ENCODE measurements at regions not wholly inside any gene's neighbourhood (a gene's known extent, or its start where the extent isn't known, plus 50 kb on each side); places are given as distances from the start of the nearest gene placed in this dataset.

GRCh38 chrX:142363501-142363900 is 158.4 kb upstream of the MAGEC2 start:
- no peaks in the 10 kb centered on the region for H3K36me3 ChIP-seq
- no peak for DNase-seq
- TF ChIP-seq CTCF (IDR thresholded peaks at IDR 0.05) (no peak), POLR2A (IDR thresholded peaks at IDR 0.05) (no peak)
- no peak overlapping the region for H3K27ac ChIP-seq
- no peaks in the 10 kb centered on the region for H3K4me1 ChIP-seq
- no peak overlapping the region for H3K4me3 ChIP-seq
- H3K27me3 ChIP-seq = no peaks in the 10 kb centered on the region
- no peaks in the 10 kb centered on the region for H3K9me3 ChIP-seq

GRCh38 chrX:142359331-142359730 is 154.2 kb upstream of the MAGEC2 start:
- no peak overlapping the region for H3K27ac ChIP-seq

GRCh38 chrX:142327182-142327581 is 122.1 kb upstream of the MAGEC2 start:
- no peak for DNase-seq
- H3K9me3 ChIP-seq = no peaks in the 10 kb centered on the region

More at GRCh38 chrX:142359331-142359730, 154.2 kb upstream of the MAGEC2 start:
- H3K9me3 ChIP-seq = no peaks in the 10 kb centered on the region
- H3K27me3 ChIP-seq = no peaks in the 10 kb centered on the region
- DNase-seq = no peak
- no peaks in the 10 kb centered on the region for H3K4me1 ChIP-seq
- TF ChIP-seq CTCF (IDR thresholded peaks at IDR 0.05) (no peak), POLR2A (IDR thresholded peaks at IDR 0.05) (no peak)
- no peak overlapping the region for H3K4me3 ChIP-seq
- no peaks in the 10 kb centered on the region for H3K36me3 ChIP-seq

GRCh38 chrX:142312591-142312990 is 107.5 kb upstream of the MAGEC2 start:
- no peaks in the 10 kb centered on the region for H3K9me3 ChIP-seq
- no peaks in the 10 kb centered on the region for H3K4me1 ChIP-seq
- no peak overlapping the region for H3K4me3 ChIP-seq
- no peaks in the 10 kb centered on the region for H3K36me3 ChIP-seq
- H3K27ac ChIP-seq = no peak overlapping the region
- TF ChIP-seq CTCF (IDR thresholded peaks at IDR 0.05) = no peak
- TF ChIP-seq POLR2A (IDR thresholded peaks at IDR 0.05) = no peak
- H3K27me3 ChIP-seq = no peaks in the 10 kb centered on the region
- no peak for DNase-seq

More at GRCh38 chrX:142327182-142327581, 122.1 kb upstream of the MAGEC2 start:
- H3K27me3 ChIP-seq = no peaks in the 10 kb centered on the region
- no peaks in the 10 kb centered on the region for H3K4me1 ChIP-seq
- H3K4me3 ChIP-seq = no peak overlapping the region
- H3K36me3 ChIP-seq = no peaks in the 10 kb centered on the region
- no peak for TF ChIP-seq CTCF (IDR thresholded peaks at IDR 0.05)
- no peak for TF ChIP-seq POLR2A (IDR thresholded peaks at IDR 0.05)
- no peak overlapping the region for H3K27ac ChIP-seq

- DNase-seq = no peak
- H3K36me3 ChIP-seq = no peaks in the 10 kb centered on the region
- no peak overlapping the region for H3K27ac ChIP-seq
- no peaks in the 10 kb centered on the region for H3K27me3 ChIP-seq
- H3K4me3 ChIP-seq = no peak overlapping the region
- TF ChIP-seq CTCF (IDR thresholded peaks at IDR 0.05) = no peak
- TF ChIP-seq POLR2A (IDR thresholded peaks at IDR 0.05) = no peak
- H3K4me1 ChIP-seq = no peaks in the 10 kb centered on the region
- no peaks in the 10 kb centered on the region for H3K9me3 ChIP-seq
These were observed 94.3 kb upstream of the MAGEC2 start for GRCh38 chrX:142299406-142299805.

- no peaks in the 10 kb centered on the region for H3K36me3 ChIP-seq
- DNase-seq = no peak
- no peaks in the 10 kb centered on the region for H3K4me1 ChIP-seq
- no peaks in the 10 kb centered on the region for H3K9me3 ChIP-seq
- H3K4me3 ChIP-seq = no peak overlapping the region
- TF ChIP-seq CTCF (IDR thresholded peaks at IDR 0.05) = no peak
- no peak for TF ChIP-seq POLR2A (IDR thresholded peaks at IDR 0.05)
- no peaks in the 10 kb centered on the region for H3K27me3 ChIP-seq
- H3K27ac ChIP-seq = no peak overlapping the region
These were observed 91.3 kb upstream of the MAGEC2 start for GRCh38 chrX:142296421-142296820.
